NCI-H1092 (cell line): ENCODE measurements at regions not wholly inside any gene's neighbourhood (a gene's known extent, or its start where the extent isn't known, plus 50 kb on each side); places are given as distances from the start of the nearest gene placed in this dataset.
"Not testable (repeated sequence)": the region's sequence is repeated elsewhere in the genome, so short reads cannot be mapped to it uniquely, and the experiment has no call there.

Experiments used
- DNase-seq: peaks from one replicate; lab custom pipeline; 2025; lab: John Stamatoyannopoulos, UW

- no peak for DNase-seq
These were observed 109.6 kb upstream of the MOCS2 start for GRCh38 chr5:53219174-53219573.

GRCh38 chr5:53219610-53220009 is 110.1 kb upstream of the MOCS2 start:
- no peak for DNase-seq

DNA sequence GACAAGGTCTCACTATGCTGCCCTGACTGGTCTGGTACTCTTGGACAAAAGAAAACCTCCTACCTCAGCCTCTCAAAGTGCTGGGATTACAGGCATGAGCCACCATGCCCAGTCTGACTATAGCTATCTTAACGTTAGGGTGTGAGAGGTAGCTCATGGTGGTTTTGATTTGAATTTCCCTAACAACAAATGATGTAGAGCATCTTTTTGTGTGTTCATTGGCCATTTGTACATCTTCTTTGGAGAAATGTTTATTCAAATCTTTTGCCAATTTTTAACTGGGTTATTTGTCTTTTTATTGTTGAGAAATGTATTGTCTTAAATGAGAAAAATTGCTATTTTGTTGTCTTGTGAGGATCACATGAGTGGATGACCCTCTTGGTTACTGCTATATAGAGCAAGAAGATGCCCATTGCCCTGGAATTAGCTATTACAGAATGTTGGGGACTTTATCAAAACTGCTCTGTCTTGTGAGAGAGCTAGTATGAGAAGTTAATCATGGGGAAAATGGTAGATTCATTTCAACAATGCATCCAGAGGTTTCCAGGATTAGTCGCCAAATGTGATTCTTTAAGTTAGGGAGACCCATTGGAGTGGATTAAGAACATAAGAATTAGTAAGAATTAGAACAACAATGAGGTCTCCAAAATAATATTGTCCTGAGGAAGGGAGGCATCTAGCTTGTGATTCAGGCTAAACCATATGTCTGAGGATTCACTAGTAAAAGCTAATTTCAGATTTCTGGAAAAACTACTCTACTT is 124.3 kb upstream of the MOCS2 start:
- DNase-seq = no peak

GRCh38 chr5:53236683-53237082 is 127.1 kb upstream of the MOCS2 start:
- no peak for DNase-seq

DNA sequence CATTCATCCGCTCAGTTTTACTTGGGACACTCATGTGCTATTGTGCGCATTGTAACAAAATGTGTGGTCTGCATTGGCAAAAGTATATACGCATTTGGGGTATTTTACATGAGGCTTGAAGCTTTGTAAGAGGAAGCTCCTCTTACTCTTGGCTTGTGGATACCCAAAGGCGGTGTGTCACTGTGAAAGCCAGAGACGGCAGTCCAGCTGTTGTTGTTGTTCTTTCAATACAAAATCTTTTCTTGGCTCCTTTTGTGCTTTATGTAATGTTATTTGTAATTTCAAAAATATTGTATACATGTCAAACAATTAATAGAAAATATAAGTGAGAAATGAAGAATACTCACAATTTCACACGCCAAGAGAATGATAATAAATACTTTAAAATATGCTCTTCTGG is 128.3 kb upstream of the MOCS2 start:
- DNase-seq = no peak

- no peak for DNase-seq
These were observed 129.9 kb upstream of the MOCS2 start for GRCh38 chr5:53239301-53239990.

DNA sequence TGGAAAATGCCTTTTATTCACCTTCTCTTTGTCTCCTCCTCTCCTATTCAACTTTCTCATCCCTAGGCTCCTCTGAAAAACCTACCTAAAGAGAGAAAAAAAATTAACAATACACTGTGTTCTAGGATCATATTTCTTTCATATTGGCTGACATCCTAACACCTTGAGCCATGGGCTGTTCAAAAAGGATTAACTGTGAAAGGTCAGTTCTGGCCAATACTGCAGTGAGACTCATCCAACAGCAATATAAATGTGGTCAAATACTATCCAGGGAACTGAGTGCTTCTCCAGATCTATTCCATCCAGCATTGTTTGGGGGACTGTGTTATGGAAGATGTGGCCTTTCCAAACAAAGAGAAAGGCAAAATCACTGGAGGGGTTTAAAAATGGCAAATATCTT is 131.1 kb upstream of the MOCS2 start:
- DNase-seq = no peak

DNA sequence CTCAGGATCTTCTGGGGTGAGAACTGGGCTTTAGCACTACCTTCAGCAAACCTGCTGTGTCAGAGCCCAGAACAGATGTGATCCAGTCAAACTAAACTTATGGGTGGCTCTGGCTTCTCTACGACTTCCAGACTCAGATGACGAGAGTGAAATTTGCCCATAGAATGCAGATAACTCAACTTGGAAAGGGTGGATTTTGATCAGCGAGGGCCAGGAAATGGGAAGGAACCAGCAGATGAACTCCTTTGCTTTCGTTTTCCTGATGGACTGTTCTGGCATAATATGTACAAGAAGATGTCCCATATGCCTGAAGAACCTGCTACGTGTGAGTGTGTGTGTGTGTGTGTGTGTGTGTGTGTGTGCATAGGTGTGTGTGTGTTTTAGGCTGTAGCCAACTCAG is 132.0 kb upstream of the MOCS2 start:
- no peak for DNase-seq

DNA sequence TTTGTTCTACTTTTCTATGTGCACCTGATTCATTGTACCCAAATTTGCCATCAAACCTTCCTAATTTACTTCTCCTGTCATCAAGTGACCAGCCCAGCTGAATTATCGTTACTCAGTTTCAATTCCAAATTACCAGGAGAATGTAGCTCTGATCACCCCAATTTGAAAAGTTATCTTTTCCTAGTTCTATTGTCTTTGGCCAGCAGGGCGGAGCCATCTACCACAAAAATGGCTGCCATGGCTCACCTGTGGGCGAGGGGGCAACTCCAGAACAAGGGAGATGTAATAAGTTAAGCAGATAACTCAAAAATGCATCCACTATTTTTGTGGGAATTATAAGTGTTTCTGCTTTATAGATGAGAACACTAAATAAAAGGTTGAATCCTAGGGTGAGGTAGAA is 133.8 kb upstream of the MOCS2 start:
- no peak for DNase-seq

- DNase-seq = no peak
These were observed 136.7 kb upstream of the MOCS2 start for GRCh38 chr5:53246042-53246836.

DNA sequence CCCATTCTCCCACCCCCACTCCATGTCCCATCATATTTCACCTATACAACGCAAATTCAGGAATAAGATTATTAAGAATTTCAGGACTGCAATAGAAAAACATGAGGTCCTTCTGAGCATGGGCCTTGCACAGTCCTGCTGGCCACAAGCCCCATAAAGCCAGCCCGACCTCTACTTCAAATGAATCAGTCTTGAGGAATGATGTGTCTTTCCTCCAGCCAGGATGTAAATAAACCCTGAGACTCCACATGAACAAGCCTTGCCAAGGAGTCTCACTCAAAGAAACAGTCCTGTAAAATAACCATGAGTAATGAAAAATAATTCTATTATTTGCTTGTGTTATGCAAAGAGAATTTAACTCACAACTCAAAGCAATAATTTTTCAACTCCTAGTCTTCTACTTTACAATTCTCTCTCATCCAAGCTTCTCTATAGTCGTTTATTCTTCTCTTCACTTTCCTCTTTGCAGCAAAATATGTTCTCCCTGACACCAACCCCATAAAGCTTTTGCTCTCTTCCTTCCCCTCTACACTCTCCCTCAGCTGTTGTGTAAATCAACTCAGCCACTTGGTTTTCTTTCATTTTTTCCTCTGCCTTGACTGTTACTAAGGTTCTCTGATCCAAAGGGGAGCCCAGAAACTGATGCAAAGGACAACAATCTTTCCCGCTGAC is 140.1 kb upstream of the MOCS2 start:
- DNase-seq = no peak

GRCh38 chr5:53250201-53250550 is 140.6 kb upstream of the MOCS2 start:
- no peak for DNase-seq

GRCh38 chr5:53253421-53253871 is 143.9 kb upstream of the MOCS2 start:
- no peak for DNase-seq

GRCh38 chr5:53256746-53257145 is 147.2 kb upstream of the MOCS2 start:
- DNase-seq = no peak

DNA sequence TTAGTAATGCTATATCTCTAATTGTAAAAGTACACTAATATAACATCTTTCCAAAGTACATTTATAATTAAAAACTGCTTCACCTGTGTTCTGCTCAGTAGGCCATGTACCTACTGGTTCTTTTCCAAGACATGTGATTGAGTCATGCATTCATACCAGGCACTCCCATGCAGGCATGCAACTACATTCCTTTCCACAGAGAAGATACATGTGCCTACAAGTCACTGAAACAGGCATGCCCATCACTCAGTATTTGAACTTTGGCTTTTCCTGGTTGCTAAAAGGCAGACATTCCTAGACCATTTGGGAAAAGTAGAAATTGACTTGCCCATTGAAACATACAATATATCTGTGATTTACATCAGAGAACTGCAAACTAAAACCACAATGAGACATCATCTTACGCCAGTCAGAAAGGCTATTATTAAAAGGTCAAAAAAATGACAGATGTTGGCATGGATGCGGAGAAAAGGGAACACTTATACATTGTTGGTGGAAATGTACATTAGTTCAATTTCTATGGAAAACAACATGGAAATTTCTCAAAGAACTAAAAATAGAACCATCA is 148.3 kb upstream of the MOCS2 start:
- no peak for DNase-seq

- no peak for DNase-seq
These were observed 149.6 kb upstream of the MOCS2 start for GRCh38 chr5:53259176-53259575.

DNA sequence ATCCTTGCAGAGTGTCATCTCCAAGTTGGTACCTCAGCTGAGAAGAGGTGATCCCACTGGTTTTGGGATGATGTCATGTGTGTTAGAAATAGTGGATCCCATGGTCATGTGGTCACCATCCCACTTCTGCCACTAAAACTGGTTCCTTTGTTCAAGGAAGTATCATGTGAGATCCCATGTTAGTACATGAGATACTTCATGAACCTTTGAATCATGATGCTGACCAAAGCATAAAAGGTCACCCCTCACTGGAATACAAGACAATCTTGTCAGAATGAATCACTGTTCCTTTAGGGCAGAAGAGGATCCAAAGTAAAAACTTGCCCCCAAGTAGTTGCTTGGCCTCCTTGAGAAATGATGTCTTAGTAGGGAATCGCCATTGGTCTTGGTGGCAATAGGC is 150.9 kb upstream of the MOCS2 start:
- DNase-seq = no peak

DNA sequence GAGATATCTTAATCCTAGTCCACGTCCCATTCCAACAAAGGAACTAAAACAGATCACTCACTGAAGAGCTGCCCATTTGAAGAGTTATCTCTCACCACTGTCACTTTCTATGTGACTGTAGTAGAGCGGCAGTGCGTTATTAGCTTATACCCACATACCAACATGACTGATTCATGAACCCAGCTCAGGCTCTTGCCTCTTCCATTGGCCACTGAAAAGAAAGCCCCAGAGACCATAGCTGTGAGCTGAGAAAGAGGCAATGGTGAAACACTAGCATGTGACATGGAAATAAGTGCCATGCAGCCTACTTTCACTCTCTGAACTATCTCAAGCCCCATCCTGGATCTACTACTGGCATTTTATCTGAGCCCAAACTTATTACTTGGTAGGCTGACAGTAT is 151.7 kb upstream of the MOCS2 start:
- no peak for DNase-seq

DNA sequence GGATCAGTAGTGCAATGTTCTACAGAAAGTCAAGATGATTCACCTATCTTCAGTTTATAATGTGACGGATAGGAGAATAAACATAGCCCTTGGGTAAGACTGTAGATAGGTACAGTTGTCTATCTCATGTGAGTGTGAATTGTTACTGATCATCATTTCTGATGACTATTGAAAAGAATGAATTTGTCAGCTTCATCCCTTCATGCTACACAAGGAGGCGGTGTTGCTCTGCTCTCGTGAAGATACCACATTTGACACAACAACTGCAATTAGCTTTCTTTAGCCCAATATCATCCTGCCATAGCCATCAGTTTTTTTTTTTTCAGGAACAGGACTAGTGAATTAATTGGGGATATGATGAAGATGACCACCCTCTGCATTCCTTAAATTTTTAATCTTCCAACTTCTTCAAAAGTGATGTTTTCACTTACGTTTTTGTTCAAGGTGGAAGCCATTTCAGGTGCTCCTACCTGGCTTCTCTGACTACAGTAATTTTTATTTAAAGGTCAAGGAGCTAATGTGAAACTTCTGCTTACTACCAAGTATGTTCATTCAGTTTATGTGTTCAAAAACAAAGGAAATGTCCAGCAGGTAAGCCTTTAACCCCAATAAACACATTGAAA is 152.9 kb upstream of the MOCS2 start:
- DNase-seq = no peak

- DNase-seq = no peak
These were observed 153.6 kb upstream of the MOCS2 start for GRCh38 chr5:53263151-53263550.

- no peak for DNase-seq
These were observed 155.5 kb upstream of the MOCS2 start for GRCh38 chr5:53265043-53265442.

- DNase-seq = not testable (repeated sequence)
These were observed 158.7 kb upstream of the MOCS2 start for GRCh38 chr5:53268241-53268640.
